ELR (cell line): ENCODE measurements at regions not wholly inside any gene's neighbourhood (a gene's known extent, or its start where the extent isn't known, plus 50 kb on each side); places are given as distances from the start of the nearest gene placed in this dataset.
"Not testable (repeated sequence)": the region's sequence is repeated elsewhere in the genome, so short reads cannot be mapped to it uniquely, and the experiment has no call there.

Source experiments
- DNase-seq: peaks from one replicate; pipeline ENCODE4 v3.0.0-alpha.2; 2015; ENCODE audit warnings: low read depth

DNA sequence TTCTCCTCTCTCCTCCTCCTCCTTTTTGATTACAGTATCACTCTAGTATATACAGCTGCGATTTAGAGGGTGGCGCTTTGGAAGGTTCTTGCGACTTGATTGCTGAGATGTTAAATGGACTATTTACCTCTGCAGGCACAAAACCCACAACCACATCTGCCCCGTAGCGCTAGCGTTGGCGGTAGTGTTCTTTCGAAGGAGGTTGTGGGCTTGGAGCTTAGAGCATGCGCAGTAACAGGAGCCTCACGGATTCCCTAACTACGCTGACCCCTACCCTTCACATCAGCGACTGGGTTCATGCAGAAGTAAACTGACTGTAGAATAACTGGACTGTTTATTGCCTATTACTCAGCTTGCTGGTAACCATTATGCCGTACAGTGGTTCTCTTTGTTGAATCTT, 58.0 kb downstream of the CGGBP1 start:
- DNase-seq, result no peak

DNA sequence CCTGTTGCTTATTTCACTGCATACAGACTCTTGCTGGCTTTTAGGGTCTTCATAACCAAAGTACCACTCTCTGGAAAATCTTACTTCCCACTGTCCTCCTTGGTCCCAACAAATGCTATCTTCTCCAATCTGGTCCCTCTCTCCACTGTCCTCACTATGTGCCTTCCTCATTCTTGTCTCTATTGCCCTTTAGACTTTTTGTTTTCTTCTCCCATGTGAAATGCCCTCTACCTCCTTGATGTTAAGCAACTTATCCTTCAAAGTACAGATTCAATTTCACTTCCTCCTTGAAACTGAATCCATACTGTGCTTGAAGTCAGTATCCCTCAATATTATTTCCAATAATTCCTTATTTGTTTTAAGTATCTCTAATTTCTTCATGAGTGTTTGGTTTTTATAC, 60.8 kb downstream of the CGGBP1 start:
- DNase-seq, result no peak

DNA sequence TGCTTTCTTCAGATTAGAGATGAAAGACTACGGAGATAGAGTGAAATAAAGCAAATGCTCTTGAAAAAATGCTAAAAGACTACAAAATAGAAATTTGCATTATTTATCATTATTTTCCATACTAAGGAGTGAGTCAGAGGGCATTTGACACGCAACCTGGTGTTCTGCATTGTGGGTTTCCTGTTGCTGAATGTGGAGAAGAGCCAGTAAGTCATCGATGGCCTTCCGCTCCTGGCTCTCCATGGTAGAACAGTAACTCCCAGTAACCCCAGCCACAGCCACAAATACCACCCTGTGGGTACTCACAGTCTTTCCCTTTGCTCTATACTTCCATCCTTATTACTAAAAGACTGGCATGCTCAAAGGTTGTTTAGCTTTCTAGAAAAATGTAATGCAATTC, 61.5 kb downstream of the CGGBP1 start:
- peak; percentile 83 for DNase-seq

DNA sequence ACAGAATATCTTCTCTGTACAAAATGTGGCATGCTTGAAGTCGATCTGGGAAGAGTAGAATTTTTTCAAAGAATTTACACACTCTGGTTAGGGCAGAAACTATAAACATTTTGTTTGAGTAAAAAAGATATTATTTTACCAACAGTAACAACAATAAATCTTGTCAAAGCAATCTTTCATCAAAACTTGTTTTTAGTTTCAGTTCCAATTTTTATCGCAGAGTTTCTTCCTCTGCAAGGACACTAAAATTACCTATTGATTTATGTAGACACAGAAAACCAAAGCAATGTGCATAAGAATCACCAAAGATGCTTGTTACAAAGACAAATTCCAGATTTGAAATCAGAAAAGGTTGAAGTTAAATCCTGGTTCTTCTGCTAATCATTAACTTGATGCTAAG, 61.9 kb downstream of the CGGBP1 start:
- DNase-seq, result no peak

DNA sequence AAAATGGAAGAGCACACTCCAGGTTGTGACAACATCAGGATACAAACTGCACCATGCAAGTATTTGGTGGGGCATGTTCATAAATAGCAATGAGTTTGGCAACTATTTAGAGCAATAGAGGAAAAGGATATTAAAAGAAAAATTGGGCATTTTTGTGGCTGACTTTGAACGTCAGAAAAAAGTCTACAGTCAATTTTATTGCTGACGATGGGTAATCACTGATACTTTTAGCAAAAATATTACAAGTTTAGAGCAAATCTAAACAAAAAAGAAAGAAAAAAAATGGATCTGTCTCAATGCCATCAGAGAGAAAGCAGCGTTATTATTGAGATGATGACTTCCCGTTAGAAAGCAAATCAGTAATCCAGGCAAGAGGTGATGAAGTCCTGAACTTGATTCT, 65.2 kb downstream of the CGGBP1 start:
- DNase-seq, result no peak

DNA sequence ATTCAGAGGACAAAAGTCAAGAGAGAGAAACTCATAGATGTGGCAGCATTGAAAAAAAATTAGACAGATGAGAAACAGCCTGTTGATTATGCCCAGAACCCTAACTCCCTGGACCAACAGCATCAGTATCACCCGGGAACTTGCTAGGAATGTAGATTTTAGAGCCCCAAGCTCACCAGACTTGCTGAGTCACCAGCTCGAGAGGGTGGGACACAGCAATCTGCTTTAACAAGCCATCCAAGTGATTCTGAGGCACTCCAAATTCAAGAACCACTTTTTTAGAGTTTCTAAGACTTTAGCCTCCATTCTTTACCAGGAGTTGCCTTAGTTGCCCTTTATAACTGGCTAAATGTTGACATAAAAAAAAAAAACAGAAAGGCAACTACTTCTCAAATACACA, 70.9 kb downstream of the CGGBP1 start:
- peak; percentile 41 for DNase-seq

DNA sequence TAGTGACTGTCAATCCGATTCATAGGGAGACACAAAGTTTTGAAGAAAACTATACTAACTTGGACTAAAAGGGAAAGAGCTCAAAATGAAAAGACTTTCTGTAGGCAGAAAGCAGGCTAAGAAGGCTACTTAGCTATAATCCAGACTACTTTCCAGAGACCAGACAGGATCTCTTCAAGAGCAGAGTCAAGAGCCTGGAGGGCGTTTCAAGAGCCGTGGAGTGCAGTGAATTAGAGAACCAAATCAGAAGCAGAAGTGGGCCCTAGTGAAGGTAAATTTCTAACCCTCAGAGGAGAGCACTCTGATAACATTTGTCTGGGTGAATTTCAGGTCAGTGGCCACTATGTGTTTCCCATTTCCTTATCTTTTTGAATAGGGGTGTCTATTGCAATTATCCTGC, 76.4 kb downstream of the CGGBP1 start:
- DNase-seq, result no peak

DNA sequence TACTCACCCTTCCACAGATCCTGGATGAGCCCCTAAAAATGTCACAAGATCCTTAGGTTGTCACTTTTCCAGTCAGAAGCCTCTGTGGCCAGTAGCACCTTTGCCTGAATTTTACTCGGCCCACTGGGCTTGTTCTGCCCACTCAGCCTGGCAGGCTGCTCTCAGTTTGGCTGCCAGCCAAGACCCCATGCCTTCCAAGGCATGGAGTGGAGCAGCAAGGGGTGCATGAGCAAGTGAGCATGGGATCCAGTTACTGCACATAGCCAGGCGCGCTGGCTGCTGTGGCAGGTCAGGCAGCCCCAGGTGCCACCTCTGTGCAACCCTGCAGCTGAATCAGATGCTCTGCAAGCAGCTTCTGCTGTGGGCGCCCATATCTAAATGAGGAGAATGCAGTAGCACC, 79.3 kb downstream of the CGGBP1 start:
- no peak for DNase-seq

DNA sequence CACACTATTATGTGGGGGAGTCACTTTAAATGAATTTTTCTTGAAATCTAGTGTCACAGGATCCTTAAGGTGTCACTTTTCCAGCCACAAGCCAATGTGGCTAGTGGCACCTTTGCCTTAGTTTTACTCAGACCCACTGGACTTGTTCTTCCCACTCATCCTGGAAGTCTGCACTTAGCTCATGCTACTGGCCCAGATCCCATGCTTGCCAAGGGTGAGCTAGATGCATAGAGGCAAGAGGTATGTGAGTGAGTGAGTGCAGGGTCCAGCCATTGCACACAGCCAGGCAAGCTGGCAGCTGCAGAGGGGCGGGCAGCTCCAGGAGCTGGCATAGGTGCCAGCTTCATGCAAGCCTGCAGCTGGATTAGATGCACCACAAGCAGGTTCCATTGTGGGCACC, 81.0 kb downstream of the CGGBP1 start:
- DNase-seq, result no peak

DNA sequence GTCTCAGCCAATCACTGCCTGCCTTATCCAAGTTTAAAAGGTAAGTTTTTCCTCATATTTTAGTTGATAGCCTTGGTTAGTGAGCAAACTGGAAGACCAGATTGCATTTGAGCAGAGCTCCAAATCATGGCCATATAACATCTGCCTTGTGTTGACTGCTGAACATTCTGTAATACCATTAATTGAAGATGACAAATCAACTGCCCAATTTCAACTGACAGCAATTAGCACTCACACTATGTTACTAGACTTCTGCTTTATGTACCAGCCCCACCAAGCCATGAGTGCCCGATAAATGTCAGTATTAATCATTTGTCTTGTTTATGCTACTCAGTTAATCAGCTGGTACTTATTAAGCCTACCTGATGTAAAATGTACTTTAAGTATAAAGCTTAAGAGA, 83.1 kb downstream of the CGGBP1 start:
- DNase-seq, result no peak

DNA sequence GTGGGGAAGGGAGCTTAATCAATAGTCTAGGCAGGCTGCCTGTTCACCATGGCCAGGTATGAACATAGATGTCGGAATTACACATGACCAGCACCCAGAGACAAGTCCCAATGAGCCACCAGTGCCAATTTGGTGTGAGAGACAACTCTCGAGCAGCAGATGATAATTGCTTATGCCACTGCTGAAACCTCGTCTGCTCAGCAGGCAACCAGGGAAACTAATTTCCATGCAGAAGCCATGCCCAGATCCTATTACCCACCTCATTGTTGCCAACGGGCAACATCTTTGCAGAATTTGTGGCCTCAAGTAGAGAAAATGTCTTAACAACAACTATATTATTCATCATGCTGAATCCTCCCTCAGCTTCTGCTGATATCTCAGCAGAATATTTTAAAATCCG, 84.9 kb downstream of the CGGBP1 start:
- DNase-seq, result no peak

DNA sequence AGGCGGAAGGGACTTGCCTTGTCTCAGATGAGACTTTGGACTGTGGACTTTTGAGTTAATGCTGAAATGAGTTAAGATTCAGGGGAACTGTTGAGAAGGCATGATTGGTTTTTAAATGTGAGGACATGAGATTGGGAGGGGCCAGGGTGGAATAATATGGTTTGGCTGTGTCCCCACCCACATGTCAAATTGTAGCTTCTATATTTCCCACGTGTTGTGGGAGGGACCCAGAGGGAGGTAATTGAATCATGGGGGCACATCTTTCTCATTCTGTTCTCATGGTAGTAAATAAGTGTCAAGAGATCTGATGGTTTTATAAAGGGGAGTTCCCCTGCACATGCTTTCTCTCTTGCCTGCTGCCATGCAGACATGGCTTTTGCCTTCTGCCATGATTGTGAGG, 89.2 kb downstream of the CGGBP1 start:
- no peak for DNase-seq

DNA sequence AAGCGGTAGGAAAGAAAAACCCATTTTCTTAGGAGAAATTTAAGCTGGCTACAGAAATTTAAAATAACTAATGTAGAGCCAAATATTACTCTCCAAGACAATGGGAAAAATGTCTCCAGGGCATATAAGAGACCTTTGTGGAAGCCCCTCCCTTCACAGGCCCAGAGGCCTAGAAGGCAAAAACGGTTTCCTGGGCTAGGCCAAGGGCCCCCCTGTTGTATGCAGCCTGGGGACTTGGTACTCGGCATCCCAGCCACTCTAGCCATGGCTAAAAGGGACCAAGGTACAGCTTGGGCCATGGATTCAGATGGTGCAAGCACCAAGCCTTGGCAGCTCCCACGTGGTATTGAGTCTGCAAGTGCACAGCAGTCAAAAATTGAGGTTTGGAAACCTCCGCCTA, 90.1 kb downstream of the CGGBP1 start:
- no peak for DNase-seq

DNA sequence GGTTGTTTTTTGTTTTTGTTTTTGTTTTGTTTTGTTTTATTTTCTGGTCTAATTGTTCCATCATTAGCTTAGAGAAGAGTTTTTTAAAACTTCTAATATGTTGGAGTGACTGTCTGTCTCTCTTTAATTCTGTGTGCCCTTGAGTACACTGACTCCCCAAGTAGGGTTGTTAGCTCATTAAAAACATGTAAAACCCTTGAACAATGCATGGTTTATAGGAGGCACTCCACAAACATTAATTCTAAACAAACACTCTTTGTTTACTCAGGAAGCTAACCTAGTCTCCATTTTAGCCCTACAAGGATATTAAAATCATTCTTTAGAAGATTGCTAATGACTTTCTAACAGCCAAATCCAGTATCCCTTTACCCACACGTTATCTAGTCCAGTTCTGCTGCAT, 100.5 kb downstream of the CGGBP1 start:
- DNase-seq, result no peak

DNA sequence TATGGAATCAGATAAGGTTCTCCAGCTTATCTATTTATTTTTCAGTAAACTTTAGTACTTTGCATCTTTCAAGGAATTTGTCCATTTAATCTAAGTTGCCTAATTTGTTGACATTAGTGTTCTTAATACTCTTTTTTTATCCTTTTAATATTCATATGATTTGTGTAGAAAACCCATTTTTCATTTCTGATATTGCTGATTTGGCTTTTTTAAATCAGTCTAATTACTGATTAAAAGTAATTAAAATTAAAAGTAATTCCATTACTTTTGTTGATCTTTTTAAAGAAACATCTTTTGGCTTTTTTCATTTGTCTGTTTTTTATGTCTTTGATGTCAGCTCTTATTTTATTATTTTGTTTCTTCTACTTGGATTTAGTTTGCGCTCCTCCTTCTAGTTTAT, 101.2 kb downstream of the CGGBP1 start:
- DNase-seq, result no peak

DNA sequence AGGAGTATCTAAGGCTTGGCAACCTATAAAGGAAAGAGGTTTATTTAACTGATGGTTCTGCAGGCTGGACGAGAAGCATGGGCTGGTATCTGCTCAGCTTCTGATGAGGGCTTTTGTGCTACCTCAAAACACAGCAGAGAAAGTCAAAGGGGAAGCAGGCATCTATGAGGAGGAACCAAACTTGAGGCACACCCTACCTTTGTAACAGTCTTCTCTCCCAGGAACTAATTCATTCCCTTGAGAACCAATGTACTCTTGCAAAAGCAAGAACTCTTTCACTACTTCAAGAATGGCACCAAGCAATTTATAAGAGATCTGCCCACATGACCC, 109.0 kb downstream of the CGGBP1 start:
- no peak for DNase-seq

DNA sequence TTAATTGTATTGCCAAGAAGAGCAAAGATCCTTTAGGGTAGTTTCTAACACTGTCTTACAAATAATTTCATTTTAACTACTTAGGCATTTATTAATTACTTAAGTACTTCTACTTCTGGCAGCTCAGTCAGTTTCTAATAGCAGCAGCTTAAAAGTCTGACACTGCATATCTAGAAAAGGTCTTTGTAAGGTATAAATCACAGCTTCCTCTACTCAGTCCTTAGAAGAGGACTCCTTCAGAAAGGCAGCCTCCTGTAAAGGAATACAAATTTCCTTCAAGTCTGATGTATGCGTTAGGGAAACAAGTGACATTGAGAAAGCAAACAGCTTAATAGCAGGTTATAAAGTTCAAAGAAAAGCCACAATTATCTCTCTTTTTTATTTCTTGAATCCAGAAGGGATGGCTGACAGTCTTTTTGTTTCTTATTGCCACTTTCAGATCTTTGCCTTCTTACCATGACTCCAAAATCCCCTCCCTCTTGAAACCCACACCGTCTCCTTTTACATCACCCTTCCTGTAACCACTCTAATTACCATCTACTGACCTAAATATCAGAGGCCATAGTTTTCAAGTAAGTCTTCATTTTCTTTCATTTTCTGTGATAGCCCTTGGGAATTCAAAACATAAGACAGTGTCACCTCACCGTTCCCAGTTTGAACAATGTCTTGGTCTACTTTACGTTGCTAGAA, 109.5 kb downstream of the CGGBP1 start:
- no peak for DNase-seq

DNA sequence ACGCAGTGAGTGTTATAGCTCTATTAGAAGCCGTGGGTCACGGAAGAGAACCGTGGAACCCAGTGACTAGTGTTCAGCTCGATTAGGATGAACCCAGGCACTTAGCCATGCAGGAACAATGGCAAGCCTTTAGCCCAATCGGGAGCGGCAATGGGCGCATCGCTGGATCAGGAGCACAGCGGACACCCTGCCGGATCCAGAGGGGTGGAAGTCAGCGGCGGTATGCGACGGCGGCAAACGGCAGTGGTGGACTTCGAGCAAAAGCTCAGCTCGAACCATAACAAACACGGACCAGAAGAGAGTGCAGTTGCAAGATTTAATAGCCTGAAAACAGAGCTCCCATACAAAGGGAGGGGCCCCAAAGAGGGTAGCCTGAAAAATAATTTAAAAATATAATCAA, 112.8 kb downstream of the CGGBP1 start:
- not testable (repeated sequence) for DNase-seq

DNA sequence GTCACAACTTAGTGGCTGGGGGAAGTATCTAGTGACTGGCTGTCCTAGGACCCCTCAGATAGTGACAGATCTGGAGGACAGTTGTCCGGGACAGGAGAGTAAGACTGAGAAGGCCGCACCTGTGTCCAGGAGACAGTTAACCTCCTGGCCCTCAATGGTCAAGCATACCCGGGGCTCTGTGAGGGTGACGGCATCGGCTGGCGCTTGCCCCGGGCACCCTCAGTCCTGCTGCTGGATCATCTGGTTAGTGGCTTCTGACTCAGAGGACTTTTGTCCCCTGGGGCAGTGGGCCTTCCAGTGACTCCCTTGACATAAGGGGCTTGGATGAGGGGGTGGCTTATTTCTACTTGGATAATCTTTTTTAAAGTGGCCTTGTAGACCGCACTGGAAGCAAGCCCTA, 116.5 kb downstream of the CGGBP1 start:
- DNase-seq, result not testable (repeated sequence)

DNA sequence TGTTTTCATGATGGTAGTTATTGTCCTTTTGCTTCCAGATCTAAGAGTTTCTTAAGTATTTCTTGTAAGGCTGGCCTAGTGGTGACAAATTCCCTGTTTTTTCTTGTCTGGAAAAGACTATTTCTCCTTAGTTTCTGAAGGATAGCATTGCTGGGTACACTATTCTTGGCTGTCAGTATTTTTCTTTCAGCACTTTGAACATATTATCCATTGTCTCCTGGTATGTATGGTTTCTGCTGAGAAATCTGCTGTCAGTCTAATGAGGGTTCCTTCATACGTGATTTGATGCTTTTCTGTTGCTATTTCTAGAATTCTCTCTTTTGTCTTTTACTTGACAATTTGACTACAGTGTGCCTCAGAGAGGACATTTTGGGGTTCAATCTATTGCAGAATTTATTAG, 134.3 kb downstream of the CGGBP1 start:
- peak; percentile 6 for DNase-seq

DNA sequence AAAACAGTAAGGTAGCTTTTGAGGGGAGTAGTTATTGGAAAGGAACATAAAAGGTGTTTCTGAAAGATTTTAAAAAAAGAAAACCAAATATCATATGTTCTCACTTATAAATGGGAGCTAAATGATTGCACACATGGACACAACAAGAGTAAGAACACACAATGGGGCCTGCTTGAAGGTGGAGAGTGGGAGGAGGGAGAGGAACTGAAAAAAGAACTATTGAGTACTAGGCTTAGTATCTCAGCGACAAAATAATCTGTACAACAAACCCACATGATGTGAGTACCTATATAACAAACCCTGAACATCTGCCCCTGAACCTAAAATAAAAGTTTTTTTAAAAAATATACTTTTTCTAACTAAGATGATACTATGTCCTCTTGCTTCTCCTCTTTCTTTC, 138.3 kb downstream of the CGGBP1 start:
- no peak for DNase-seq

DNA sequence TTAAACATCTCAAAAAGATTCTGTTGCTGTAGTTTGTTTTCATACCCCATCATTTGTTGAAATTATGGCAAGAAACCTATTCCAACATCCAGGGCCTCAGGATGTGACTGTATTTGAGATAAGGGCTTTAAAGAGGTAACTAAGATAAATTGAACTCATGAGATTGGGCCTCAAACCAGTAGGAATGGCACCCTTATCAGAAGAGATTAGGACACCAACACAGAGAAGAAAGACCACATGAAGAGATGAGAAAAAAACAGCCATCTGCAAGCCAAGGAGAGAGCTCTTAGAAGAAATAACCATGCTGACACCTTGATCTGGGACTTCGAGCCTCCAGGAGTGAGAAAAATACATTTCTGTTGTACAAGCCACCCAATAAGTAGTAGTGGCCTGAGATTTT, 157.7 kb downstream of the CGGBP1 start:
- DNase-seq, result no peak

DNA sequence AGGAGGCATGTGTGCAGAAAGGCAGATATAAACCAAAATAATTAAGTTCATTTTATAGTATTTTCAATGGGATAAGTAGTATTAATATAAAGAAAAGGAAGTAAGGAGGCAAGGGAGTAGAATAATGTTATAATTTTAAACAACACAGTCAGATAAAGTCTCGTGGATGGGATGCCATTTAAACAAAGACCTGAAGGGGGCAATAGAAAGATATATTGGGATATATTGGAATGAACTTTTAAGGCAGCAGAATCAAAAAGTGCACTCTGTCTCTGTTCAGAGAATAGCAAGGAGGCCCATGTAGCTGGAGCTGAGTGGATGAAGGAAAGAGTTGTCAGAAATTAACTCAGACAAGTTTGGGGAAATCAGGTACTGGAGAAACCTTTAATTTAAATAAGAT, 158.7 kb downstream of the CGGBP1 start:
- DNase-seq, result peak; percentile 42

DNA sequence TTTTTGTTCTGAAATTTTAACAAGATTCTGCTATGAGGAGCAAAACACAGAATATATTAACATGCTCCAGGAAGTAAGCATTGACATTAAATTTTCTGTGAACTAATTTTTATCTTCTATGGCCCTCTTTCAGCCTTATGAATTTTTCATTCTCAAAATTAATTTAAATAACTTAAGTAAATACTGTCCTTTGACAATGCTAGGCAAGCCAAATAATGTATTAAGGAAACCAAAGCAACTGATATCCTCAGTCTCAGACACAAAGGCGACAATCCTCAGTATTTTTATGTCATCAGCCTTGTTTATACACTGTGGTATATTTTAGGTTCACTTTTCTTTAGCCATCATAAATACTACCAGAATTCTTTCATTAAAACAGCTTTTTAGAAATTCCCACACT, 159.8 kb downstream of the CGGBP1 start:
- no peak for DNase-seq

DNA sequence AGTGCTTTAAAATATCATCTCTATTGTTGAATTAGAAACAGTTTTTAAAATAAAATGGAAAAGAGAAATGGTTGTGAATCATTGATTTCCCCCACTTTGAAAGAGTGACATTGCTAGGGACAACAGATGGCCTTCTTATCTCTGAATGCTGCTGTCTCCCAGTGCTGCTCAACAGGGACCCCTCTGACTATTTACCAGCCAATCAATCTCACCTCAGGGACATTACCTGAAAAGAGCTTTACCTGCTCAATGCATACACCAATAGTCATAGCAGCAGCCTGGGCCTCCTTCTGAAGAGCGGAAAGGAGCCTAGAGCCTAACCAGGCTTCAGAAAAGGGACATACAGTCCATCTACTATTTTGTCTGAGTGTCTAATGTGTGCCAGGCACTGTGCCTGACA, 162.8 kb downstream of the CGGBP1 start:
- DNase-seq, result no peak
